ENCODE measurements at regions not wholly inside any gene's neighbourhood (a gene's known extent, or its start where the extent isn't known, plus 50 kb on each side); places are given as distances from the start of the nearest gene placed in this dataset.
"Not testable (repeated sequence)": the region's sequence is repeated elsewhere in the genome, so short reads cannot be mapped to it uniquely, and the experiment has no call there.

DNA sequence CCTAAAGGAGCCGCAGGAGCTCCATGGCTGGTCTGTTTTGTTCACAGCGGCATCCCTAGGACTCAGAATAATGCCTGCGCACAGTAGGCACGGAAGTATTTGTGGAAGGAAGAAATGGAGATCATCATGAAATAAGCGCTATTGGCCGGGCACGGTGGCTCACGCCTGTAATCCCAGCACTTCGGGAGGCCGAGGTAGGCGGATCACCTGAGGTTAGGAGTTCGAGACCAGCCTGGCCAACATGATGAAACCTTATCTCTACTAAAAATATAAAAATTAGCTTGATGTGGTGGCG lies 175.5 kb upstream of the CIBAR2 start:
- H3K36me3 ChIP-seq (ENCODE audit: control insufficient read depth, insufficient read depth, low read length); H3K9me3 ChIP-seq (ENCODE audit: control insufficient read depth, insufficient read depth, low read length); H3K27me3 ChIP-seq (ENCODE audit: control insufficient read depth, insufficient read depth, low read length); H3K4me1 ChIP-seq (ENCODE audit: control insufficient read depth, insufficient read depth, low read length); H3K27ac ChIP-seq (ENCODE audit: low read length); H3K4me3 ChIP-seq (ENCODE audit: low read length); DNase-seq (ENCODE audit: low read depth, low spot score): not testable (repeated sequence)
- WGBS (ENCODE audit: insufficient coverage, insufficient read length), result no CpG with 5 or more reads among the region's 13 CpGs

DNA sequence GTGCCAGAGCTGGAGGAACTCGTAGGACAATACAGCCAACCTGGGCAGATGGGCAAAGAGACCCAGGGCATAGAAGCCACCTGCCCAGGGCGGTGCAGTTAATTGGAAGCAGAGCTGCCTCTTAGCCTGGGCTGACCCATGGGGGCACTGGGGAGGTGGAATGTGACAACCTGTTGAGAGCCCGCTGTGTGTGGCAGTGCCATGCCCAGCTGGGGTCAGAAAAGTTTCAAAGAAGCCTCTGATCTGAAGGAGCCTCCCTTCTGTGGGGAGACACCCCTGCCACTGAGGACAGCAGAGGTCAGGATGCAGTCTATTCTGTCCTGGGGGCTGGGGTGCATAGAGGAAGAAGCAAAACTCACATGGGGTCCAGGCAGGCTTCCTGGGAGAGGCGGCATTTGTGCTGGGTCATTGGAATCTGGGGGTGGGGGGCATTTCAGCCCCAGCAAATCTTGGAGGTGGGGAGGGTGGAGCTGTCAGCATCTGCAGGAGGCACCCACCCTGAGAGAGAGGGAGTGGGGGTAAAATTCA lies 176.1 kb upstream of the CIBAR2 start:
- DNase-seq (ENCODE audit: low read depth, low spot score), result no peak
- Histone ChIP-seq H3K27me3 (ENCODE audit: control insufficient read depth, insufficient read depth, low read length) (no peaks in the 10 kb centered on the region), H3K9me3 (ENCODE audit: control insufficient read depth, insufficient read depth, low read length) (no peaks in the 10 kb centered on the region), H3K4me3 (ENCODE audit: low read length) (no peak overlapping the region), H3K36me3 (ENCODE audit: control insufficient read depth, insufficient read depth, low read length) (no peaks in the 10 kb centered on the region), H3K27ac (ENCODE audit: low read length) (no peak overlapping the region), H3K4me1 (ENCODE audit: control insufficient read depth, insufficient read depth, low read length) (no peaks in the 10 kb centered on the region)
- WGBS (ENCODE audit: insufficient coverage, insufficient read length), result no CpG with 5 or more reads among the region's 4 CpGs

- Histone ChIP-seq H3K4me3 (ENCODE audit: low read length) (no peak overlapping the region), H3K27ac (ENCODE audit: low read length) (no peak overlapping the region), H3K4me1 (ENCODE audit: control insufficient read depth, insufficient read depth, low read length) (no peaks in the 10 kb centered on the region), H3K27me3 (ENCODE audit: control insufficient read depth, insufficient read depth, low read length) (no peaks in the 10 kb centered on the region), H3K36me3 (ENCODE audit: control insufficient read depth, insufficient read depth, low read length) (no peaks in the 10 kb centered on the region), H3K9me3 (ENCODE audit: control insufficient read depth, insufficient read depth, low read length) (no peaks in the 10 kb centered on the region)
- DNase-seq (ENCODE audit: low read depth, low spot score), result no peak
- WGBS (ENCODE audit: insufficient coverage, insufficient read length), result no CpG with 5 or more reads among the region's 11 CpGs
These were observed 176.8 kb upstream of the CIBAR2 start for GRCh38 chr16:85288869-85289660.

- Histone ChIP-seq H3K4me3 (ENCODE audit: low read length) (no peak overlapping the region), H3K27ac (ENCODE audit: low read length) (no peak overlapping the region), H3K9me3 (ENCODE audit: control insufficient read depth, insufficient read depth, low read length) (no peaks in the 10 kb centered on the region), H3K36me3 (ENCODE audit: control insufficient read depth, insufficient read depth, low read length) (no peaks in the 10 kb centered on the region), H3K4me1 (ENCODE audit: control insufficient read depth, insufficient read depth, low read length) (no peaks in the 10 kb centered on the region), H3K27me3 (ENCODE audit: control insufficient read depth, insufficient read depth, low read length) (no peaks in the 10 kb centered on the region)
- no CpG with 5 or more reads among the region's 21 CpGs for WGBS (ENCODE audit: insufficient coverage, insufficient read length)
- no peak for DNase-seq (ENCODE audit: low read depth, low spot score)
These were observed 177.7 kb upstream of the CIBAR2 start for GRCh38 chr16:85289760-85290625.

DNA sequence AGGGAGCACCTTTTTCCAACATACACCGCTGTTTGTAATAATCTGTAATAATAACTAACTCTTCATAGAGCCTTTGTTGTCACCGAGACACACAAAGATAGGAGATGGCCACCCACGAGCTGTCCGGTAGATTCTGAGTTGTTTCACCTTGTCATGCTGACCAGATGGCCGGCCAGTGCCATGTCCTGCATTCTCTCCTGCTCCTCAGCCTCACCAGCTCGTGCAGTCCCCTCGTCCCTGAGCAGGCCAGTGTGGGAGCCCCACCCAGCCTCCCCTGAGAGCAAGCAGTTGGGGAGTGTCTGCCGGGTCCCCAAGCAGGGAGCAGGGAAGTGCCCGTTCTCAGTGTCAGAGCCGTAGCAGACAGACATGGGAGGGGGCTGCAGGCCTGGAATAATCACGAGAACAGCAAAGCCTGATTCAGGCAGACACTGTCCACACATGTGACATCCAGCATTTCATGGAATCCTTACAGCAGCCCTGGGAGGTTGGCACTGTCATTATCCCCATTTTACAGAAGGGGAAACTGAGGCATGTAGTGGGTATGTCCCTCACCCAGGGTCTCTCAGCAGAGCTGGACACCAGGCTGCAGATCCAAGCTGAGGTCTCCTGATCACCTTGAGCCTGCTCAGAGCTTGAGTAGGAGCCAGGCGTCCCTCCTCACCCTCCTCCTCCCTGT lies 178.5 kb upstream of the CIBAR2 start:
- H3K36me3 ChIP-seq (ENCODE audit: control insufficient read depth, insufficient read depth, low read length), result no peaks in the 10 kb centered on the region
- H3K4me3 ChIP-seq (ENCODE audit: low read length), result no peak overlapping the region
- no peak for DNase-seq (ENCODE audit: low read depth, low spot score)
- no peak overlapping the region for H3K27ac ChIP-seq (ENCODE audit: low read length)
- no CpG with 5 or more reads among the region's 12 CpGs for WGBS (ENCODE audit: insufficient coverage, insufficient read length)
- H3K9me3 ChIP-seq (ENCODE audit: control insufficient read depth, insufficient read depth, low read length), result no peaks in the 10 kb centered on the region
- no peaks in the 10 kb centered on the region for H3K4me1 ChIP-seq (ENCODE audit: control insufficient read depth, insufficient read depth, low read length)
- H3K27me3 ChIP-seq (ENCODE audit: control insufficient read depth, insufficient read depth, low read length), result no peaks in the 10 kb centered on the region

GRCh38 chr16:85291302-85292148 lies 179.3 kb upstream of the CIBAR2 start:
- DNase-seq (ENCODE audit: low read depth, low spot score), result no peak
- Histone ChIP-seq H3K27ac (ENCODE audit: low read length) (no peak overlapping the region), H3K9me3 (ENCODE audit: control insufficient read depth, insufficient read depth, low read length) (no peaks in the 10 kb centered on the region), H3K27me3 (ENCODE audit: control insufficient read depth, insufficient read depth, low read length) (no peaks in the 10 kb centered on the region), H3K4me1 (ENCODE audit: control insufficient read depth, insufficient read depth, low read length) (no peaks in the 10 kb centered on the region), H3K4me3 (ENCODE audit: low read length) (no peak overlapping the region), H3K36me3 (ENCODE audit: control insufficient read depth, insufficient read depth, low read length) (no peaks in the 10 kb centered on the region)
- no CpG with 5 or more reads among the region's 26 CpGs for WGBS (ENCODE audit: insufficient coverage, insufficient read length)

DNA sequence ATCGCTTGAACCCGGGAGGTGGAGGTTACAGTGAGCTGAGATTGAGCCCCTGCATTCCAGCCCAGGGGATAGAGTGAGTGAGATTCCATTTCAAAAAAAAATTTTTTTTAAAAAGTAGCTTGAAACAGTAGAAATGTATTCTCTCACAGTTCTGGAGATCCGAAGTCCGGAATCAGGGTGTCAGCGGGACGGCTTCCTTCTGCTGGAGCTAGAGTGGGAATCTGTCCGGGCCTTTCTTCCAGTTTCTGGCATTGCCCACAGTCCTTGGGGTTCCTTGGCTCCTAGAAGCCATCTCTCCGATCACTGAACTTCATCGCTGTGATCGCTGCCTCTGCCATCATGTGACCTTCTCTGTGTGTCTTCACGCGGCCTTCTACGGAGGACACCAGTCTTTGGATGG lies 181.2 kb upstream of the CIBAR2 start:
- no peaks in the 10 kb centered on the region for H3K36me3 ChIP-seq (ENCODE audit: control insufficient read depth, insufficient read depth, low read length)
- WGBS (ENCODE audit: insufficient coverage, insufficient read length), result no CpG with 5 or more reads among the region's 13 CpGs
- no peaks in the 10 kb centered on the region for H3K27me3 ChIP-seq (ENCODE audit: control insufficient read depth, insufficient read depth, low read length)
- H3K4me3 ChIP-seq (ENCODE audit: low read length), result no peak overlapping the region
- no peaks in the 10 kb centered on the region for H3K4me1 ChIP-seq (ENCODE audit: control insufficient read depth, insufficient read depth, low read length)
- H3K9me3 ChIP-seq (ENCODE audit: control insufficient read depth, insufficient read depth, low read length), result no peaks in the 10 kb centered on the region
- no peak for DNase-seq (ENCODE audit: low read depth, low spot score)
- H3K27ac ChIP-seq (ENCODE audit: low read length), result no peak overlapping the region

- Histone ChIP-seq H3K4me1 (ENCODE audit: control insufficient read depth, insufficient read depth, low read length) (no peaks in the 10 kb centered on the region), H3K27ac (ENCODE audit: low read length) (no peak overlapping the region), H3K9me3 (ENCODE audit: control insufficient read depth, insufficient read depth, low read length) (no peaks in the 10 kb centered on the region), H3K4me3 (ENCODE audit: low read length) (no peak overlapping the region), H3K36me3 (ENCODE audit: control insufficient read depth, insufficient read depth, low read length) (no peaks in the 10 kb centered on the region), H3K27me3 (ENCODE audit: control insufficient read depth, insufficient read depth, low read length) (no peaks in the 10 kb centered on the region)
- no peak for DNase-seq (ENCODE audit: low read depth, low spot score)
- no CpG with 5 or more reads among the region's 15 CpGs for WGBS (ENCODE audit: insufficient coverage, insufficient read length)
These were observed 181.8 kb upstream of the CIBAR2 start for GRCh38 chr16:85293904-85294642.

- no peaks in the 10 kb centered on the region for H3K4me1 ChIP-seq (ENCODE audit: control insufficient read depth, insufficient read depth, low read length)
- H3K27ac ChIP-seq (ENCODE audit: low read length), result no peak overlapping the region
- no peak for DNase-seq (ENCODE audit: low read depth, low spot score)
- H3K36me3 ChIP-seq (ENCODE audit: control insufficient read depth, insufficient read depth, low read length), result no peaks in the 10 kb centered on the region
- no CpG with 5 or more reads among the region's 25 CpGs for WGBS (ENCODE audit: insufficient coverage, insufficient read length)
- no peaks in the 10 kb centered on the region for H3K27me3 ChIP-seq (ENCODE audit: control insufficient read depth, insufficient read depth, low read length)
- no peak overlapping the region for H3K4me3 ChIP-seq (ENCODE audit: low read length)
- no peaks in the 10 kb centered on the region for H3K9me3 ChIP-seq (ENCODE audit: control insufficient read depth, insufficient read depth, low read length)
These were observed 182.7 kb upstream of the CIBAR2 start for GRCh38 chr16:85294810-85295508.

Measured in iPS DF 6.9 (cell line).